ENCODE measurements at regions not wholly inside any gene's neighbourhood (a gene's known extent, or its start where the extent isn't known, plus 50 kb on each side); places are given as distances from the start of the nearest gene placed in this dataset.
"Not testable (repeated sequence)": the region's sequence is repeated elsewhere in the genome, so short reads cannot be mapped to it uniquely, and the experiment has no call there.

GRCh38 chr16:52680993-52681392 lies 134.1 kb upstream of the TOX3 start:
- H3K4me1 ChIP-seq (ENCODE audit: control insufficient read depth in 1 of 2, insufficient read depth in 1 of 2, low read depth in 1 of 2, low read length in 1 of 2), result no peaks in the 10 kb centered on the region
- TF ChIP-seq CTCF (IDR thresholded peaks at IDR 0.05), result no peak
- H3K9me3 ChIP-seq, result no peaks in the 10 kb centered on the region
- no peak overlapping the region for H3K4me3 ChIP-seq (ENCODE audit: low read depth in 1 of 2, low read length in 1 of 2)
- H3K27me3 ChIP-seq, result no peaks in the 10 kb centered on the region
- H3K36me3 ChIP-seq, result no peaks in the 10 kb centered on the region
- no peak overlapping the region for H3K27ac ChIP-seq

- Histone ChIP-seq H3K36me3 (no peaks in the 10 kb centered on the region), H3K27ac (no peak overlapping the region), H3K9me3 (no peaks in the 10 kb centered on the region), H3K4me1 (ENCODE audit: control insufficient read depth in 1 of 2, insufficient read depth in 1 of 2, low read depth in 1 of 2, low read length in 1 of 2) (no peaks in the 10 kb centered on the region), H3K4me3 (ENCODE audit: low read depth in 1 of 2, low read length in 1 of 2) (no peak overlapping the region), H3K27me3 (no peaks in the 10 kb centered on the region)
- TF ChIP-seq CTCF (IDR thresholded peaks at IDR 0.05), result no peak
These were observed 130.6 kb upstream of the TOX3 start for GRCh38 chr16:52677501-52677900.

GRCh38 chr16:52676959-52677358 lies 130.0 kb upstream of the TOX3 start:
- H3K9me3 ChIP-seq, result no peaks in the 10 kb centered on the region
- H3K27ac ChIP-seq, result no peak overlapping the region
- H3K27me3 ChIP-seq, result no peaks in the 10 kb centered on the region
- no peak overlapping the region for H3K4me3 ChIP-seq (ENCODE audit: low read depth in 1 of 2, low read length in 1 of 2)
- H3K4me1 ChIP-seq (ENCODE audit: control insufficient read depth in 1 of 2, insufficient read depth in 1 of 2, low read depth in 1 of 2, low read length in 1 of 2), result no peaks in the 10 kb centered on the region
- TF ChIP-seq CTCF (IDR thresholded peaks at IDR 0.05), result no peak
- H3K36me3 ChIP-seq, result no peaks in the 10 kb centered on the region

- no peak overlapping the region for H3K27ac ChIP-seq
These were observed 124.6 kb upstream of the TOX3 start for GRCh38 chr16:52671590-52671989.

GRCh38 chr16:52657924-52658323 lies 111.0 kb upstream of the TOX3 start:
- no peaks in the 10 kb centered on the region for H3K36me3 ChIP-seq
- no peaks in the 10 kb centered on the region for H3K9me3 ChIP-seq
- no peaks in the 10 kb centered on the region for H3K4me1 ChIP-seq (ENCODE audit: control insufficient read depth in 1 of 2, insufficient read depth in 1 of 2, low read depth in 1 of 2, low read length in 1 of 2)
- no peak overlapping the region for H3K27ac ChIP-seq
- TF ChIP-seq CTCF (IDR thresholded peaks at IDR 0.05), result no peak
- no peak overlapping the region for H3K4me3 ChIP-seq (ENCODE audit: low read depth in 1 of 2, low read length in 1 of 2)
- H3K27me3 ChIP-seq, result no peaks in the 10 kb centered on the region

More at GRCh38 chr16:52671590-52671989, 124.6 kb upstream of the TOX3 start:
- Histone ChIP-seq H3K9me3 (no peaks in the 10 kb centered on the region), H3K36me3 (no peaks in the 10 kb centered on the region), H3K27me3 (no peaks in the 10 kb centered on the region), H3K4me3 (ENCODE audit: low read depth in 1 of 2, low read length in 1 of 2) (no peak overlapping the region), H3K4me1 (ENCODE audit: control insufficient read depth in 1 of 2, insufficient read depth in 1 of 2, low read depth in 1 of 2, low read length in 1 of 2) (no peaks in the 10 kb centered on the region)
- TF ChIP-seq CTCF (IDR thresholded peaks at IDR 0.05), result no peak

GRCh38 chr16:52655916-52656315 lies 109.0 kb upstream of the TOX3 start:
- not testable (repeated sequence) for H3K27ac ChIP-seq; H3K36me3 ChIP-seq; H3K4me1 ChIP-seq (ENCODE audit: control insufficient read depth in 1 of 2, insufficient read depth in 1 of 2, low read depth in 1 of 2, low read length in 1 of 2); H3K4me3 ChIP-seq (ENCODE audit: low read depth in 1 of 2, low read length in 1 of 2); H3K9me3 ChIP-seq; H3K27me3 ChIP-seq

- H3K9me3 ChIP-seq; H3K36me3 ChIP-seq; H3K4me1 ChIP-seq (ENCODE audit: control insufficient read depth in 1 of 2, insufficient read depth in 1 of 2, low read depth in 1 of 2, low read length in 1 of 2); H3K4me3 ChIP-seq (ENCODE audit: low read depth in 1 of 2, low read length in 1 of 2); H3K27ac ChIP-seq; H3K27me3 ChIP-seq: not testable (repeated sequence)
These were observed 108.2 kb upstream of the TOX3 start for GRCh38 chr16:52655156-52655555.
